PC-3 (cell line): ENCODE measurements at regions not wholly inside any gene's neighbourhood (a gene's known extent, or its start where the extent isn't known, plus 50 kb on each side); places are given as distances from the start of the nearest gene placed in this dataset.

Experiments
- ATAC-seq: fragments of 200-7000 bp; cut with Tn5 transposase; 2 replicates; pipeline ENCODE4 v1.9.1; 2020; ENCODE audit warnings: mild to moderate bottlenecking, moderate library complexity
- BruUV-seq: library from RNA; stranded (reverse); fragments of 400-500 nt; replicated peaks from 2 replicates; lab custom pipeline; 2021; lab: Mats Ljungman, UMichigan
- CTCF ChIA-PET: fragments of 300-600 bp; sonication (Branson Sonifier 250); formaldehyde crosslinking; loops from one replicate; lab custom pipeline; 2022; ENCODE audit warnings: antibody characterized with exemption; lab: Charles Lee
- POLR2A ChIA-PET: fragments of 300-600 bp; sonication (Branson Sonifier 250); formaldehyde crosslinking; loops from one replicate; lab custom pipeline; 2022; ENCODE audit warnings: antibody characterized with exemption; ENCODE audit not compliant: unreplicated experiment; lab: Charles Lee
- DNase-seq: peaks from one replicate; pipeline ENCODE4 v3.0.0-alpha.2; 2015
- H2AFZ ChIP-seq: fragments of 300-600 bp; sonication (generic); 2 replicates; pipeline ENCODE4 v1.6.0; 2016; ENCODE audit warnings: antibody characterized with exemption, low read length
- H3F3A ChIP-seq: fragments of 300-600 bp; sonication (generic); one replicate; pipeline ENCODE4 v1.6.0; 2017; ENCODE audit warnings: antibody characterized with exemption, low read length, control low read depth, mild to moderate bottlenecking; ENCODE audit not compliant: unreplicated experiment
- H3K27ac ChIP-seq: fragments of 300-600 bp; sonication (generic); 2 replicates; pipeline ENCODE4 v1.5.1; 2016; ENCODE audit warnings: mild to moderate bottlenecking, low read length
- H3K27me3 ChIP-seq: fragments of 300-600 bp; sonication (generic); 2 replicates; pipeline ENCODE4 v1.6.1; 2016; ENCODE audit warnings: low read length, mixed read lengths
- H3K36me3 ChIP-seq: fragments of 300-600 bp; sonication (generic); 2 replicates; pipeline ENCODE4 v1.6.1; 2016; ENCODE audit warnings: low read depth, mixed run types, low read length, mixed read lengths
- H3K4me1 ChIP-seq: fragments of 300-600 bp; sonication (generic); 2 replicates; pipeline ENCODE4 v1.5.1; 2016; ENCODE audit warnings: low read length; ENCODE audit not compliant: insufficient read depth
- H3K4me2 ChIP-seq: fragments of 300-600 bp; sonication (generic); 2 replicates; pipeline ENCODE4 v1.6.0; 2016; ENCODE audit warnings: low read length
- H3K4me3 ChIP-seq: fragments of 300-600 bp; sonication (generic); 2 replicates; pipeline ENCODE4 v1.5.1; 2016; ENCODE audit warnings: mild to moderate bottlenecking, low read length, mixed read lengths
- H3K79me2 ChIP-seq: fragments of 300-600 bp; sonication (generic); 2 replicates; pipeline ENCODE4 v1.6.1; 2017; ENCODE audit warnings: low read length, mixed read lengths
- H3K9ac ChIP-seq: fragments of 300-600 bp; sonication (generic); 2 replicates; pipeline ENCODE4 v1.6.0; 2016; ENCODE audit warnings: mild to moderate bottlenecking, low read length
- H3K9me2 ChIP-seq: fragments of 300-600 bp; sonication (generic); replicated peaks from 2 replicates; pipeline ENCODE4 v1.6.1; 2016; ENCODE audit warnings: mixed run types, low read length, mixed read lengths
- H3K9me3 ChIP-seq: fragments of 300-600 bp; sonication (generic); 2 replicates; pipeline ENCODE4 v1.6.1; 2016; ENCODE audit warnings: low read length, mixed read lengths
- H4K20me1 ChIP-seq: fragments of 300-600 bp; sonication (generic); 2 replicates; pipeline ENCODE4 v1.6.1; 2016; ENCODE audit warnings: low read length, mixed read lengths
- CTCF ChIP-seq: fragments of 300-600 bp; sonication (generic); conservative IDR thresholded peaks from 2 replicates; pipeline ENCODE4 v1.5.1; 2017; ENCODE audit warnings: antibody characterized with exemption, low read depth, mild to moderate bottlenecking, low read length
- EZH2 ChIP-seq: fragments of 300-600 bp; sonication (generic); IDR thresholded peaks from one replicate; pipeline ENCODE4 v1.6.1; 2017; ENCODE audit warnings: antibody characterized with exemption, mild to moderate bottlenecking, low read length; ENCODE audit not compliant: unreplicated experiment
- EZH2phosphoT487 ChIP-seq: fragments of 300-600 bp; sonication (generic); IDR thresholded peaks from 2 replicates; pipeline ENCODE4 v1.6.1; 2018; ENCODE audit warnings: mild to moderate bottlenecking, antibody characterized with exemption, low read length, borderline replicate concordance
- intact Hi-C: fragments of 100-400 bp; cut with micrococcal nuclease; formaldehyde crosslinking; loops from 2 replicates; pipeline ENCODE4 v1.9.0; 2023

GRCh38 chr18:70732916-70733315, 444.1 kb downstream of the SOCS6 start:
- CTCF ChIA-PET = no interaction called here
- no peaks in the 10 kb centered on the region for H3K9me3 ChIP-seq

GRCh38 chr18:70732188-70732587, 443.3 kb downstream of the SOCS6 start:
- H4K20me1 ChIP-seq = no peaks in the 10 kb centered on the region
- TF ChIP-seq EZH2 (no peak), CTCF (no peak), EZH2phosphoT487 (no peak)
- POLR2A ChIA-PET = no interaction called here
- H3K9me2 ChIP-seq = no peaks in the 10 kb centered on the region
- H2AFZ ChIP-seq = no peak overlapping the region
- intact Hi-C loops = no loop called here
- no peak for DNase-seq
- no peaks in the 10 kb centered on the region for H3K9me3 ChIP-seq
- no peak for ATAC-seq
- no peaks in the 10 kb centered on the region for H3K36me3 ChIP-seq
- H3K9ac ChIP-seq = no peak overlapping the region
- no peak overlapping the region for H3K4me2 ChIP-seq
- H3F3A ChIP-seq = no peaks in the 10 kb centered on the region
- H3K79me2 ChIP-seq = no peaks in the 10 kb centered on the region
- no peak overlapping the region for H3K4me3 ChIP-seq
- no TSS peak for BruUV-seq
- CTCF ChIA-PET = no interaction called here
- H3K27me3 ChIP-seq = no peaks in the 10 kb centered on the region
- no peaks in the 10 kb centered on the region for H3K4me1 ChIP-seq
- H3K27ac ChIP-seq = no peak overlapping the region

More at GRCh38 chr18:70732916-70733315, 444.1 kb downstream of the SOCS6 start:
- no peaks in the 10 kb centered on the region for H3K27me3 ChIP-seq
- H3K4me2 ChIP-seq = no peak overlapping the region
- POLR2A ChIA-PET = no interaction called here
- no peak overlapping the region for H3K27ac ChIP-seq
- no peaks in the 10 kb centered on the region for H3K79me2 ChIP-seq
- no peak overlapping the region for H2AFZ ChIP-seq
- H3K9me2 ChIP-seq = no peaks in the 10 kb centered on the region
- no peak for TF ChIP-seq EZH2
- TF ChIP-seq CTCF = no peak
- TF ChIP-seq EZH2phosphoT487 = no peak
- H3K9ac ChIP-seq = no peak overlapping the region
- H3F3A ChIP-seq = no peaks in the 10 kb centered on the region
- ATAC-seq (no peak), DNase-seq (no peak)
- no peak overlapping the region for H3K4me3 ChIP-seq
- H4K20me1 ChIP-seq = no peaks in the 10 kb centered on the region
- no peaks in the 10 kb centered on the region for H3K36me3 ChIP-seq
- intact Hi-C loops = no loop called here
- H3K4me1 ChIP-seq = no peaks in the 10 kb centered on the region
- no TSS peak for BruUV-seq

- POLR2A ChIA-PET = no interaction called here
- no TSS peak for BruUV-seq
- H3K4me1 ChIP-seq = no peaks in the 10 kb centered on the region
Measured at GRCh38 chr18:70720607-70721006, 431.8 kb downstream of the SOCS6 start.

More at GRCh38 chr18:70720607-70721006, 431.8 kb downstream of the SOCS6 start:
- no peaks in the 10 kb centered on the region for H3F3A ChIP-seq
- no peak overlapping the region for H2AFZ ChIP-seq
- intact Hi-C loops = no loop called here
- no peak for DNase-seq
- no peaks in the 10 kb centered on the region for H3K36me3 ChIP-seq
- H3K27ac ChIP-seq = no peak overlapping the region
- no peaks in the 10 kb centered on the region for H3K27me3 ChIP-seq
- TF ChIP-seq EZH2 (no peak), CTCF (no peak), EZH2phosphoT487 (no peak)
- no peak for ATAC-seq
- CTCF ChIA-PET = no interaction called here
- no peaks in the 10 kb centered on the region for H4K20me1 ChIP-seq
- no peak overlapping the region for H3K9ac ChIP-seq
- H3K79me2 ChIP-seq = no peaks in the 10 kb centered on the region
- H3K9me3 ChIP-seq = no peaks in the 10 kb centered on the region
- H3K4me2 ChIP-seq = no peak overlapping the region
- H3K9me2 ChIP-seq = no peaks in the 10 kb centered on the region
- H3K4me3 ChIP-seq = no peak overlapping the region
